Vagina (tissue), 2 donors: ENCODE measurements at regions not wholly inside any gene's neighbourhood (a gene's known extent, or its start where the extent isn't known, plus 50 kb on each side); places are given as distances from the start of the nearest gene placed in this dataset.
A peak's percentile ranks its signal among the peaks of the same experiment; 100 is the strongest.

Source experiments
- DNase-seq, 2 donors: peaks; one replicate each; pipeline ENCODE4 v3.0.0-alpha.2; 2017; ENCODE audit errors: extremely low spot score in 2 of 2
- H3K27ac ChIP-seq: fragments of 200-600 bp; sonication (generic); one replicate; pipeline ENCODE4 v1.5.1; 2019
- H3K27me3 ChIP-seq: fragments of 200-600 bp; sonication (generic); one replicate; pipeline ENCODE4 v1.5.1; 2019
- H3K36me3 ChIP-seq, 2 donors: fragments of 200-600 bp; sonication (generic); one replicate each; pipeline ENCODE4 v1.5.1; 2017 to 2019
- H3K4me1 ChIP-seq: fragments of 200-600 bp; sonication (generic); one replicate; pipeline ENCODE4 v1.5.1; 2019
- H3K4me3 ChIP-seq, 2 donors: fragments of 200-600 bp; sonication (generic); 1 replicate in 1 of 2; 2 replicates in 1 of 2; pipeline ENCODE4 v1.5.1; 2016 to 2019
- H3K9me3 ChIP-seq: fragments of 200-600 bp; sonication (generic); one replicate; pipeline ENCODE4 v1.5.1; 2019
- POLR2A ChIP-seq, 2 donors: fragments of 450-650 bp; IDR thresholded peaks; one replicate each; pipeline ENCODE4 v1.6.1; 2017; ENCODE audit warnings: antibody characterized with exemption in 2 of 2, mild to moderate bottlenecking in 2 of 2, moderate library complexity in 2 of 2
- POLR2AphosphoS5 ChIP-seq, 2 donors: sonication (generic); formaldehyde crosslinking; IDR thresholded peaks; one replicate each; pipeline ENCODE4 v1.9.0; 2017; ENCODE audit warnings: antibody characterized with exemption in 2 of 2, mild to moderate bottlenecking in 2 of 2, low read depth in 1 of 2; ENCODE audit not compliant: insufficient read depth in 1 of 2
- intact Hi-C: fragments of 100-400 bp; cut with DNase I; formaldehyde crosslinking; loops from one replicate; pipeline ENCODE4 v1.15.1; 2023
- TF ChIP-seq, protein P1 (sequence below), 3 experiments: fragments of 450-650 bp in 2 of 3; fragments of 200-600 bp in 1 of 3; sonication (generic) in 1 of 3; IDR thresholded peaks; one replicate each; pipeline ENCODE4 v1.5.1; 2017 to 2019; ENCODE audit warnings: antibody characterized with exemption in 3 of 3, mild to moderate bottlenecking in 2 of 3, moderate library complexity in 2 of 3

DNA sequence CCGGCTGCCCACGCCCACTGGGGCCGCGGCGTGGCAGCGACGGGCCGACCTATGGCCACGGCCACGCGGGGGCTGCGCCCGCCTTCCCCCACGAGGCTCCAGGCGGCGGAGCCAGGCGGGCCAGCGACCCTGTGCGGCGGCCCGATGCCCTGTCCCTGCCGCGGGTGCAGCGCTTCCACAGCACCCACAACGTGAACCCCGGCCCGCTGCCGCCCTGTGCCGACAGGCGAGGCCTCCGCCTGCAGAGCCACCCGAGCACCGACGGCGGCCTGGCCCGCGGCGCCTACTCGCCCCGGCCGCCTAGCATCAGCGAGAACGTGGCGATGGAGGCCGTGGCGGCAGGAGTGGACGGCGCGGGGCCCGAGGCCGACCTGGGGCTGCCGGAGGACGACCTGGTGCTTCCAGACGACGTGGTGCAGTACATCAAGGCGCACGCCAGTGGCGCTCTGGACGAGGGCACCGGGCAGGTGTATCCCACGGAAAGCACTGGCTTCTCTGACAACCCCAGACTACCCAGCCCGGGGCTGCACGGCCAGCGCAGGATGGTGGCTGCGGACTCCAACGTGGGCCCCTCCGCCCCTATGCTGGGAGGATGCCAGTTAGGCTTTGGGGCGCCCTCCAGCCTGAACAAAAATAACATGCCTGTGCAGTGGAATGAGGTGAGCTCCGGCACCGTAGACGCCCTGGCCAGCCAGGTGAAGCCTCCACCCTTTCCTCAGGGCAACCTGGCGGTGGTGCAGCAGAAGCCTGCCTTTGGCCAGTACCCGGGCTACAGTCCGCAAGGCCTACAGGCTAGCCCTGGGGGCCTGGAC lies 253.2 kb downstream of the GLI2 start:
- TF ChIP-seq, protein P1, sequence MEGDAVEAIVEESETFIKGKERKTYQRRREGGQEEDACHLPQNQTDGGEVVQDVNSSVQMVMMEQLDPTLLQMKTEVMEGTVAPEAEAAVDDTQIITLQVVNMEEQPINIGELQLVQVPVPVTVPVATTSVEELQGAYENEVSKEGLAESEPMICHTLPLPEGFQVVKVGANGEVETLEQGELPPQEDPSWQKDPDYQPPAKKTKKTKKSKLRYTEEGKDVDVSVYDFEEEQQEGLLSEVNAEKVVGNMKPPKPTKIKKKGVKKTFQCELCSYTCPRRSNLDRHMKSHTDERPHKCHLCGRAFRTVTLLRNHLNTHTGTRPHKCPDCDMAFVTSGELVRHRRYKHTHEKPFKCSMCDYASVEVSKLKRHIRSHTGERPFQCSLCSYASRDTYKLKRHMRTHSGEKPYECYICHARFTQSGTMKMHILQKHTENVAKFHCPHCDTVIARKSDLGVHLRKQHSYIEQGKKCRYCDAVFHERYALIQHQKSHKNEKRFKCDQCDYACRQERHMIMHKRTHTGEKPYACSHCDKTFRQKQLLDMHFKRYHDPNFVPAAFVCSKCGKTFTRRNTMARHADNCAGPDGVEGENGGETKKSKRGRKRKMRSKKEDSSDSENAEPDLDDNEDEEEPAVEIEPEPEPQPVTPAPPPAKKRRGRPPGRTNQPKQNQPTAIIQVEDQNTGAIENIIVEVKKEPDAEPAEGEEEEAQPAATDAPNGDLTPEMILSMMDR (IDR thresholded peaks at IDR 0.05): no peak
- no peak for TF ChIP-seq POLR2A (IDR thresholded peaks at IDR 0.05)
- no peak for TF ChIP-seq POLR2AphosphoS5 (IDR thresholded peaks at IDR 0.05; ENCODE audit: insufficient read depth in 1 of 2, low read depth in 1 of 2)
- intact Hi-C loops: no loop called here
- H3K4me3 ChIP-seq: no peak overlapping the region
- peaks cover 0 to 7% of the 10 kb centered on the region in 2 donors for H3K36me3 ChIP-seq
- no peaks in the 10 kb centered on the region for H3K27me3 ChIP-seq
- H3K4me1 ChIP-seq: no peaks in the 10 kb centered on the region
- DNase-seq: peak; percentile 72 to 77
- H3K27ac ChIP-seq: no peak overlapping the region
- no peaks in the 10 kb centered on the region for H3K9me3 ChIP-seq

DNA sequence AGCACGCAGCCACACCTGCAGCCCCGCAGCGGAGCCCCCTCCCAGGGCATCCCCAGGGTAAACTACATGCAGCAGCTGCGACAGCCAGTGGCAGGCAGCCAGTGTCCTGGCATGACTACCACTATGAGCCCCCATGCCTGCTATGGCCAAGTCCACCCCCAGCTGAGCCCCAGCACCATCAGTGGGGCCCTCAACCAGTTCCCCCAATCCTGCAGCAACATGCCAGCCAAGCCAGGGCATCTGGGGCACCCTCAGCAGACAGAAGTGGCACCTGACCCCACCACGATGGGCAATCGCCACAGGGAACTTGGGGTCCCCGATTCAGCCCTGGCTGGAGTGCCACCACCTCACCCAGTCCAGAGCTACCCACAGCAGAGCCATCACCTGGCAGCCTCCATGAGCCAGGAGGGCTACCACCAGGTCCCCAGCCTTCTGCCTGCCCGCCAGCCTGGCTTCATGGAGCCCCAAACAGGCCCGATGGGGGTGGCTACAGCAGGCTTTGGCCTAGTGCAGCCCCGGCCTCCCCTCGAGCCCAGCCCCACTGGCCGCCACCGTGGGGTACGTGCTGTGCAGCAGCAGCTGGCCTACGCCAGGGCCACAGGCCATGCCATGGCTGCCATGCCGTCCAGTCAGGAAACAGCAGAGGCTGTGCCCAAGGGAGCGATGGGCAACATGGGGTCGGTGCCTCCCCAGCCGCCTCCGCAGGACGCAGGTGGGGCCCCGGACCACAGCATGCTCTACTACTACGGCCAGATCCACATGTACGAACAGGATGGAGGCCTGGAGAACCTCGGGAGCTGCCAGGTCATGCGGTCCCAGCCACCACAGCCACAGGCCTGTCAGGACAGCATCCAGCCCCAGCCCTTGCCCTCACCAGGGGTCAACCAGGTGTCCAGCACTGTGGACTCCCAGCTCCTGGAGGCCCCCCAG lies 254.1 kb downstream of the GLI2 start:
- TF ChIP-seq POLR2AphosphoS5 (IDR thresholded peaks at IDR 0.05; ENCODE audit: insufficient read depth in 1 of 2, low read depth in 1 of 2) (no peak), POLR2A (IDR thresholded peaks at IDR 0.05) (no peak)
- TF ChIP-seq, protein P1 (IDR thresholded peaks at IDR 0.05): no peak
- Histone ChIP-seq H3K27me3 (no peaks in the 10 kb centered on the region), H3K9me3 (no peaks in the 10 kb centered on the region), H3K4me3 (no peak overlapping the region), H3K36me3 (peaks cover 0 to 7% of the 10 kb centered on the region in 2 donors), H3K4me1 (no peaks in the 10 kb centered on the region), H3K27ac (no peak overlapping the region)
- intact Hi-C loops: no loop called here
- DNase-seq: peak; percentile 78 to 93

DNA sequence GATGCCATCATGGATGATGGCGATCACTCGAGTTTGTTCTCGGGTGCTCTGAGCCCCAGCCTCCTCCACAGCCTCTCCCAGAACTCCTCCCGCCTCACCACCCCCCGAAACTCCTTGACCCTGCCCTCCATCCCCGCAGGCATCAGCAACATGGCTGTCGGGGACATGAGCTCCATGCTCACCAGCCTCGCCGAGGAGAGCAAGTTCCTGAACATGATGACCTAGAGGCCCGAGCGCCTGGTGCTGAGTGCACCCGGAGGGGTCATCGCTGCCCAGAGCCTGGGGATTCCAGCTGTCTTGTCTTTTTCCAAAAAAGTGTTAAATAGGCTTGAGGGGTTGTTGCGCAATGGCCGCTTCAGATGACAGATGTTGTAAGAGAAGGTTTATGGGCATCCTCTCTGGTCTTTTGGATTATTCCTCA lies 254.8 kb downstream of the GLI2 start:
- peak in 1 of 2 donors; percentile 91 for DNase-seq
- H3K36me3 ChIP-seq: peaks cover 0 to 7% of the 10 kb centered on the region in 2 donors

DNA sequence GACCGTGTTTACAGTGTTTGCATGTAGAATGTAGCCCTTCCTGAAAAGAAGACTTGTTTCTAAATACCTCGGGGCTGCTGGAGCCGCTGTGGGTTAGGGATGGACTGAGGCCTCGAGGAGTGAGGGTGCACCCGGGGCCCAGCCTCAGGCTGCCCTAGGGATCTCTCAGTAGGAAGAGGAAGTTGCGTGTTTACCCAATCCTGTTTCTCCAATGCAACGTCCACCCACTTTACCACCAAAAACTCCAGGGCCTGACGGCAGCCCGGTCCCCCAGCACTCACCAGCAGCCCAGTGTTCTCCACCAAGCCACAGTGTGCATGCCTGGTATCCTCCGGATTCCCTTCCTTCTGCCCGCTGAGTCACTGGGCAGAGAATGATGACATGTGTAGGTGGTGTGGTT lies 255.8 kb downstream of the GLI2 start:
- Histone ChIP-seq H3K4me1 (no peaks in the 10 kb centered on the region), H3K36me3 (peaks cover 0 to 7% of the 10 kb centered on the region in 2 donors), H3K9me3 (no peaks in the 10 kb centered on the region), H3K27ac (no peak overlapping the region), H3K27me3 (no peaks in the 10 kb centered on the region), H3K4me3 (no peak overlapping the region)
- TF ChIP-seq POLR2A (IDR thresholded peaks at IDR 0.05) (no peak), POLR2AphosphoS5 (IDR thresholded peaks at IDR 0.05; ENCODE audit: insufficient read depth in 1 of 2, low read depth in 1 of 2) (no peak)
- TF ChIP-seq, protein P1 (IDR thresholded peaks at IDR 0.05): no peak
- intact Hi-C loops: no loop called here
- DNase-seq: peak; percentile 49 to 79

More for the DNA sequence above, 254.8 kb downstream of the GLI2 start:
- intact Hi-C loops: no loop called here
- H3K27me3 ChIP-seq: no peaks in the 10 kb centered on the region
- no peaks in the 10 kb centered on the region for H3K4me1 ChIP-seq
- peak in 1 of 2 donors; percentile 27 for TF ChIP-seq POLR2AphosphoS5 (IDR thresholded peaks at IDR 0.05; ENCODE audit: insufficient read depth in 1 of 2, low read depth in 1 of 2)
- TF ChIP-seq POLR2A (IDR thresholded peaks at IDR 0.05): no peak
- no peak overlapping the region for H3K4me3 ChIP-seq
- H3K9me3 ChIP-seq: no peaks in the 10 kb centered on the region
- no peak overlapping the region for H3K27ac ChIP-seq

DNA sequence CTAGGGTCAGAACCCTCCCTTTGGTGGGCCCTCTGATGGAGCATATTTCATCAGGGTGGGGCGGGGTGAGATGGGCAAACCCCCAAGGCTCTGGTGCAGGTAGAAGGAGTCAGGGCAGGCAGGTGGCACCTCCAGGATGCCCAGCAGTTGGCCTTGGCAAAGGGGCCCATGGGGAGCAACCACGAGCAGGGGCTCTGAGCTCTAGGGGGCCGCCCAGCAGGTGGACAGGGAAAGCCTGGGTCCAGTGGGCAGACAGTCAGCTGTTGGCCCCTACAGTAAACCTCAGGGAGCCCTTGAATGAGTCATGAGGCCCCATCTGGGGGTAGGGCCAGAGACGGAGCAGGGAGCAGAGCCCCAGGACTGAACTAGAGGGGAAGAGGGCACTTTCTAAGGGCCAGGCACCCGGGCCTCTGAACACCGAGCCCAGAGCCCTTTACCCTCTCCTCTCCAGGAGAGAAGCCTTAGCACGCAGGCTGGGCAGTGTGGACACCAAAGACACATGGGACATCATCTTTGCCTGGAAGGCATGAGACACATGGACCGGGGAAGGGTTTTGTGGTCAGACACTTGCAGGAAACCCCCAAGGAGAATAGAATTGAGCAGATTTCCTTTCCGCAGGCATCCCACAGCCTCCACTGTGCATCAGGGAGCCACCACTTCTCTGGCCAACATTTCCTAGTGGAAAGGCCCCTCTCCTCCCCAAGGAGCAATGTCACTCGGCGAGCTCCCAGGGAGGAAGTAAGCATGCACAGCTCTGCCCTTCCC lies 257.3 kb downstream of the GLI2 start:
- H3K9me3 ChIP-seq: no peaks in the 10 kb centered on the region
- DNase-seq: peak; percentile 54 to 93
- no peak overlapping the region for H3K27ac ChIP-seq
- no peak overlapping the region for H3K4me3 ChIP-seq
- H3K4me1 ChIP-seq: no peaks in the 10 kb centered on the region
- no peaks in the 10 kb centered on the region for H3K27me3 ChIP-seq
- intact Hi-C loops: no loop called here
- peaks cover 0 to 7% of the 10 kb centered on the region in 2 donors for H3K36me3 ChIP-seq
- no peak for TF ChIP-seq POLR2AphosphoS5 (IDR thresholded peaks at IDR 0.05; ENCODE audit: insufficient read depth in 1 of 2, low read depth in 1 of 2)
- TF ChIP-seq, protein P1 (IDR thresholded peaks at IDR 0.05): no peak
- TF ChIP-seq POLR2A (IDR thresholded peaks at IDR 0.05): no peak
